Brain pericyte (primary cell): ENCODE measurements at regions not wholly inside any gene's neighbourhood (a gene's known extent, or its start where the extent isn't known, plus 50 kb on each side); places are given as distances from the start of the nearest gene placed in this dataset.
"Not testable (repeated sequence)": the region's sequence is repeated elsewhere in the genome, so short reads cannot be mapped to it uniquely, and the experiment has no call there.

ENCODE experiments used
- DNase-seq: peaks from one replicate; pipeline ENCODE4 v3.0.0-alpha.2; 2012; ENCODE audit warnings: low read depth, low spot score

GRCh38 chr6:14995208-14995607 is 250.7 kb upstream of the JARID2 start:
- no peak for DNase-seq

GRCh38 chr6:14995966-14996602 is 249.8 kb upstream of the JARID2 start:
- DNase-seq: no peak

- DNase-seq: no peak
Observed at GRCh38 chr6:14996892-14997291, 249.0 kb upstream of the JARID2 start.

GRCh38 chr6:14997507-14997906 is 248.4 kb upstream of the JARID2 start:
- DNase-seq: no peak

- no peak for DNase-seq
Observed at GRCh38 chr6:14999106-14999505, 246.8 kb upstream of the JARID2 start.

- DNase-seq: no peak
Observed at GRCh38 chr6:15001326-15001910, 244.5 kb upstream of the JARID2 start.

- DNase-seq: no peak
Observed at GRCh38 chr6:15008269-15008668, 237.6 kb upstream of the JARID2 start.

GRCh38 chr6:15014958-15015357 is 230.9 kb upstream of the JARID2 start:
- DNase-seq: no peak

GRCh38 chr6:15016813-15017212 is 229.1 kb upstream of the JARID2 start:
- DNase-seq: no peak

- no peak for DNase-seq
Observed at GRCh38 chr6:15017261-15017660, 228.6 kb upstream of the JARID2 start.

GRCh38 chr6:15017803-15018202 is 228.1 kb upstream of the JARID2 start:
- DNase-seq: no peak

- no peak for DNase-seq
Observed at GRCh38 chr6:15020119-15020770, 225.6 kb upstream of the JARID2 start.

- DNase-seq: no peak
Observed at GRCh38 chr6:15021074-15021473, 224.8 kb upstream of the JARID2 start.

GRCh38 chr6:15023018-15023417 is 222.9 kb upstream of the JARID2 start:
- DNase-seq: not testable (repeated sequence)

- DNase-seq: no peak
Observed at GRCh38 chr6:15023448-15023847, 222.4 kb upstream of the JARID2 start.

GRCh38 chr6:15025446-15025845 is 220.4 kb upstream of the JARID2 start:
- no peak for DNase-seq

- DNase-seq: no peak
Observed at GRCh38 chr6:15026832-15027231, 219.0 kb upstream of the JARID2 start.

GRCh38 chr6:15027472-15027871 is 218.4 kb upstream of the JARID2 start:
- no peak for DNase-seq

GRCh38 chr6:15032015-15032414 is 213.9 kb upstream of the JARID2 start:
- DNase-seq: no peak

- DNase-seq: no peak
Observed at GRCh38 chr6:15033850-15034203, 212.0 kb upstream of the JARID2 start.

GRCh38 chr6:15036690-15037245 is 209.1 kb upstream of the JARID2 start:
- DNase-seq: no peak

GRCh38 chr6:15037253-15037652 is 208.6 kb upstream of the JARID2 start:
- DNase-seq: no peak
